Upper lobe of left lung (tissue), 4 donors: ENCODE measurements at regions not wholly inside any gene's neighbourhood (a gene's known extent, or its start where the extent isn't known, plus 50 kb on each side); places are given as distances from the start of the nearest gene placed in this dataset.

Source experiments
- POLR2AphosphoS5 ChIP-seq, 2 donors: sonication (generic); formaldehyde crosslinking; IDR thresholded peaks; one replicate each; pipeline ENCODE4 v1.5.1; 2017; ENCODE audit warnings: antibody characterized with exemption in 2 of 2
- TF ChIP-seq, protein P1 (sequence below), 6 experiments: fragments of 450-650 bp in 4 of 6; fragments of 200-600 bp in 2 of 6; sonication (generic) in 2 of 6; IDR thresholded peaks; one replicate each; pipeline ENCODE4 v1.5.1; 2016 to 2019; ENCODE audit warnings: antibody characterized with exemption in 6 of 6

DNA sequence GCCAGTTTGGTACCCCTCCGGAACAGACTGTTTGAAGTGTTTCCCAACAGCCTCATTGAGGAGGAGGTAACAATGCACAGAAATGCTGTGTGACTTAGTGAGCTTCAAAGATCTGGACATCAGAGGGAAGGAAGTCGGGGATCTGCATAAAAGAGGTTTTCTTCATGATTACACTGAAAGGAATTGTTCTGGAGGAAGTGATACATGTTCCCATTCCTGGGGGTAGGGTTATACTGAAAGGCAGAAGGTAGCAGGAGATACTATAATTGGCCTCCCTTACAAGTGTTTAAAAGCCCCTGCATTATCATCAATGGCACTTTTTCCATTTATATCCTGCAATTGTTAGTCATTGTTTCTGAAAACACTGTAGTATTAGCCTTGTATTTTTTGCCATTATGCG is 94.0 kb upstream of the DKK2 start:
- TF ChIP-seq POLR2AphosphoS5 (IDR thresholded peaks at IDR 0.05) = no peak
- TF ChIP-seq, protein P1, sequence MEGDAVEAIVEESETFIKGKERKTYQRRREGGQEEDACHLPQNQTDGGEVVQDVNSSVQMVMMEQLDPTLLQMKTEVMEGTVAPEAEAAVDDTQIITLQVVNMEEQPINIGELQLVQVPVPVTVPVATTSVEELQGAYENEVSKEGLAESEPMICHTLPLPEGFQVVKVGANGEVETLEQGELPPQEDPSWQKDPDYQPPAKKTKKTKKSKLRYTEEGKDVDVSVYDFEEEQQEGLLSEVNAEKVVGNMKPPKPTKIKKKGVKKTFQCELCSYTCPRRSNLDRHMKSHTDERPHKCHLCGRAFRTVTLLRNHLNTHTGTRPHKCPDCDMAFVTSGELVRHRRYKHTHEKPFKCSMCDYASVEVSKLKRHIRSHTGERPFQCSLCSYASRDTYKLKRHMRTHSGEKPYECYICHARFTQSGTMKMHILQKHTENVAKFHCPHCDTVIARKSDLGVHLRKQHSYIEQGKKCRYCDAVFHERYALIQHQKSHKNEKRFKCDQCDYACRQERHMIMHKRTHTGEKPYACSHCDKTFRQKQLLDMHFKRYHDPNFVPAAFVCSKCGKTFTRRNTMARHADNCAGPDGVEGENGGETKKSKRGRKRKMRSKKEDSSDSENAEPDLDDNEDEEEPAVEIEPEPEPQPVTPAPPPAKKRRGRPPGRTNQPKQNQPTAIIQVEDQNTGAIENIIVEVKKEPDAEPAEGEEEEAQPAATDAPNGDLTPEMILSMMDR (IDR thresholded peaks at IDR 0.05) = no peak
